SU-DHL-6 (cell line): ENCODE measurements at regions not wholly inside any gene's neighbourhood (a gene's known extent, or its start where the extent isn't known, plus 50 kb on each side); places are given as distances from the start of the nearest gene placed in this dataset.
A peak's percentile ranks its signal among the peaks of the same experiment; 100 is the strongest.

Experiments
- H2AFZ ChIP-seq: fragments of 200-600 bp; sonication (generic); 2 replicates; pipeline ENCODE4 v1.6.1; 2014; ENCODE audit warnings: low read depth, mild to moderate bottlenecking, moderate library complexity, mixed read lengths, antibody characterized with exemption, low read length; ENCODE audit not compliant: severe bottlenecking
- H3F3A ChIP-seq: fragments of 200-600 bp; shearing (Covaris generic); 2 replicates; pipeline ENCODE4 v1.6.0; 2016; ENCODE audit warnings: antibody characterized with exemption, mild to moderate bottlenecking; ENCODE audit not compliant: insufficient read depth
- H3K27ac ChIP-seq: fragments of 200-600 bp; sonication (generic); 2 replicates; pipeline ENCODE4 v1.5.1; 2016; ENCODE audit warnings: low read depth, mild to moderate bottlenecking, low read length, moderate library complexity, mixed read lengths
- H3K27me3 ChIP-seq: fragments of 200-600 bp; sonication (generic), shearing (Covaris generic); 2 replicates; pipeline ENCODE4 v1.6.0; 2014; ENCODE audit warnings: mild to moderate bottlenecking, low read length
- H3K36me3 ChIP-seq: fragments of 200-600 bp; sonication (generic); 2 replicates; pipeline ENCODE4 v1.6.1; 2014; ENCODE audit warnings: mild to moderate bottlenecking, low read length, mixed read lengths
- H3K4me2 ChIP-seq: fragments of 300-600, 200-600 bp; shearing (Covaris generic), sonication (generic); 2 replicates; pipeline ENCODE4 v1.6.0; 2014; ENCODE audit warnings: low read length, low read depth, mild to moderate bottlenecking; ENCODE audit not compliant: poor library complexity, severe bottlenecking
- H3K4me3 ChIP-seq: fragments of 200-600 bp; sonication (generic); 2 replicates; pipeline ENCODE4 v1.5.1; 2014; ENCODE audit warnings: antibody characterized with exemption, low read length, mild to moderate bottlenecking, mixed read lengths; ENCODE audit not compliant: insufficient read depth, poor library complexity, severe bottlenecking
- H3K79me2 ChIP-seq: fragments of 200-600 bp; sonication (generic); 2 replicates; pipeline ENCODE4 v1.6.1; 2014; ENCODE audit warnings: mild to moderate bottlenecking, low read length, moderate library complexity; ENCODE audit not compliant: insufficient read depth
- H3K9ac ChIP-seq: fragments of 200-600 bp; sonication (generic); 2 replicates; pipeline ENCODE4 v1.7.0; 2014; ENCODE audit warnings: mild to moderate bottlenecking, low read length
- H3K9me2 ChIP-seq: fragments of 200-600 bp; sonication (generic); replicated peaks from 2 replicates; pipeline ENCODE4 v1.6.1; 2014; ENCODE audit warnings: low read length; ENCODE audit not compliant: insufficient read depth
- H3K9me3 ChIP-seq: fragments of 200-600 bp; sonication (generic); 2 replicates; pipeline ENCODE4 v1.6.1; 2014; ENCODE audit warnings: low read length, mixed read lengths; ENCODE audit not compliant: insufficient read depth
- H4K20me1 ChIP-seq: fragments of 200-600 bp; sonication (generic); 2 replicates; pipeline ENCODE4 v1.6.1; 2014; ENCODE audit warnings: low read depth, mild to moderate bottlenecking, antibody characterized with exemption, low read length, moderate library complexity, mixed read lengths
- CTCF ChIP-seq: fragments of 200-600 bp; sonication (generic); IDR thresholded peaks from one replicate; pipeline ENCODE4 v1.5.1; 2017; ENCODE audit warnings: antibody characterized with exemption, mild to moderate bottlenecking, low read length, moderate library complexity; ENCODE audit not compliant: insufficient read depth, poor library complexity, severe bottlenecking
- EZH2phosphoT487 ChIP-seq: fragments of 200-600 bp; sonication (generic), shearing (Covaris generic); conservative IDR thresholded peaks from 2 replicates; pipeline ENCODE4 v1.6.1; 2018; ENCODE audit warnings: mild to moderate bottlenecking, antibody characterized with exemption, low read length, moderate library complexity, mixed read lengths

GRCh38 chr4:81595287-81595686 is 123.6 kb upstream of the RASGEF1B start:
- Histone ChIP-seq H3F3A (no peaks in the 10 kb centered on the region), H3K9me3 (no peaks in the 10 kb centered on the region), H3K27me3 (no peaks in the 10 kb centered on the region), H2AFZ (peak overlapping the region; percentile 51), H3K9ac (no peak overlapping the region; the same call in 1 of the 2 replicates), H3K9me2 (no peaks in the 10 kb centered on the region), H3K36me3 (no peaks in the 10 kb centered on the region), H3K4me3 (no peak overlapping the region), H3K4me2 (peak overlapping the region; percentile 41), H3K79me2 (no peaks in the 10 kb centered on the region), H3K27ac (no peak overlapping the region), H4K20me1 (no peaks in the 10 kb centered on the region)
- TF ChIP-seq CTCF (no peak), EZH2phosphoT487 (no peak)

DNA sequence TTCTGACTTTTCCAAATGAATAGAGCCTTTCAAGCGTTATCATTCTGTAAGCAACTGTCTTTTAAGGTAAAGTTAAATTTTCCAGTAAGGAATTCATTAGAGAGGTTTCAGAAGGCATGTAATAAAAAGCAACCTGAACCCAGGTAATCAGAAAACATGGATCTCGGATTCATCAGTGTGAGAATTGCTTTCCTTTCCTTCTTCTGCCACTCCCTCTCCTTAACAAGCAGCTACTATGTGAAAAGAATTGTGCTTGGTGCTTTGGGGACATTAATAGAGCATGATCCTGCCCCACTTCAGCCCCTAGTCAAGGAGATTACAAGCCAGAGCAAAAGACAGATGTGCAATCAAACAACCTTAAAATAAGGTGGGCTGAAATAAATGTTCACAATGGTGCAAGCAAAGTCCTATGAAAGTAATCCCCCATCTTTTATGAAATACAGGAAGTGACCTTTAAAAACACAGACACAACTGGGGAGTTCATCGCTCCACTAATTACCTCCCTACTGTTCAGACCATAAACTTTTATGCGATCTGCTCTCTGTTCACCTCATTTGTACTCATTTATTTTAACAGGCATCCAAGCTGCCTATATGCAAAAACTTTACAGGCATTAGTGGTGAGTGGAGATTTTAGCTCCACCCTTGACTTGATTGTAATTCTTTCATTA is 122.9 kb upstream of the RASGEF1B start:
- H3K9me2 ChIP-seq = no peaks in the 10 kb centered on the region
- H3F3A ChIP-seq = no peaks in the 10 kb centered on the region
- no peaks in the 10 kb centered on the region for H3K79me2 ChIP-seq
- no peaks in the 10 kb centered on the region for H4K20me1 ChIP-seq
- H3K27ac ChIP-seq = no peak overlapping the region
- H3K9me3 ChIP-seq = no peaks in the 10 kb centered on the region
- TF ChIP-seq CTCF (no peak), EZH2phosphoT487 (no peak)
- no peak overlapping the region for H3K4me3 ChIP-seq
- H3K27me3 ChIP-seq = no peaks in the 10 kb centered on the region
- H3K9ac ChIP-seq = no peak overlapping the region; the same call in 1 of the 2 replicates
- H3K4me2 ChIP-seq = peak overlapping the region; percentile 41
- no peaks in the 10 kb centered on the region for H3K36me3 ChIP-seq
- peak overlapping the region; percentile 51 for H2AFZ ChIP-seq

DNA sequence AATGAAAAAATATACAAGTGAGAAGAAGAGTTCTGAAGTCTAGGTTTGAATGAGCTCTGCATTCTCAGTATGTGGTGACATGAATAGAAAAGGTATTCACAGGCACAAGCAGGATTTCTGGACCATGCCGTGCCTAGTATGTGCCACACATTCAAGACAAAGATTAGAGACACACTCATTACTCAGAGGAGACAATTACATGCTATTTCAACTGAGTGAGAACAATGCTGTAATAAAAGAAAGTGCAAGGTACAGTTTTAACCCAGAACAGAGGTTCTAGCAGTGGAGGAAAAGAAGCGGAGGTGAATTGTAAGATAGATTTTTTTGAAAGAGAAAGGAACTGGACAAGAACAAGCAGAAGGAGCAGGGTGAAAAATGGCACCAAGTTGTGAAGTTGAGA is 121.0 kb upstream of the RASGEF1B start:
- Histone ChIP-seq H3K79me2 (no peaks in the 10 kb centered on the region), H3K4me3 (no peak overlapping the region), H3K4me2 (no peak overlapping the region)

More for the DNA sequence above, 121.0 kb upstream of the RASGEF1B start:
- Histone ChIP-seq H3K9me2 (no peaks in the 10 kb centered on the region), H3K27ac (no peak overlapping the region), H4K20me1 (no peaks in the 10 kb centered on the region), H3K36me3 (no peaks in the 10 kb centered on the region), H3K9me3 (no peaks in the 10 kb centered on the region), H3K27me3 (no peaks in the 10 kb centered on the region), H3K9ac (no peak overlapping the region), H2AFZ (no peak overlapping the region), H3F3A (no peaks in the 10 kb centered on the region)
- no peak for TF ChIP-seq CTCF
- no peak for TF ChIP-seq EZH2phosphoT487
